Astrocyte (in vitro differentiated cells and primary cell): ENCODE measurements at regions not wholly inside any gene's neighbourhood (a gene's known extent, or its start where the extent isn't known, plus 50 kb on each side); places are given as distances from the start of the nearest gene placed in this dataset.
A peak's percentile ranks its signal among the peaks of the same experiment; 100 is the strongest.

Experiments
- DNase-seq: peaks from one replicate; pipeline ENCODE4 v3.0.0-alpha.2; 2010; ENCODE audit warnings: low read depth
- FAIRE-seq: peaks from 2 replicates; lab custom pipeline; 2011; peaks lifted over from hg19 to GRCh38; lab: Jason Lieb, UNC
- H2AFZ ChIP-seq: 2 replicates; pipeline ENCODE4 v1.6.0; 2012; ENCODE audit warnings: low read depth, low read length, inconsistent platforms
- H3K27ac ChIP-seq: 2 replicates; pipeline ENCODE4 v1.5.1; 2011; ENCODE audit warnings: low read depth, low read length, inconsistent platforms
- H3K27me3 ChIP-seq: 2 replicates; pipeline ENCODE4 v1.6.0; 2011; ENCODE audit warnings: low read length, inconsistent platforms; ENCODE audit not compliant: insufficient read depth
- H3K36me3 ChIP-seq: 2 replicates; pipeline ENCODE4 v1.5.1; 2011; ENCODE audit warnings: low read length, inconsistent platforms; ENCODE audit not compliant: insufficient read depth
- H3K4me1 ChIP-seq: 2 replicates; pipeline ENCODE4 v1.5.1; 2011; ENCODE audit warnings: low read length, inconsistent platforms; ENCODE audit not compliant: insufficient read depth
- H3K4me2 ChIP-seq: 2 replicates; pipeline ENCODE4 v1.6.0; 2012; ENCODE audit warnings: low read length, inconsistent platforms
- H3K4me3 ChIP-seq: 2 replicates; pipeline ENCODE4 v1.5.1; 2011; ENCODE audit warnings: low read depth, mild to moderate bottlenecking, low read length, inconsistent platforms; ENCODE audit not compliant: insufficient read depth
- H3K79me2 ChIP-seq: 2 replicates; pipeline ENCODE4 v1.6.0; 2012; ENCODE audit warnings: mild to moderate bottlenecking, low read length, inconsistent platforms; ENCODE audit not compliant: insufficient read depth
- H3K9ac ChIP-seq: 2 replicates; pipeline ENCODE4 v1.6.0; 2012; ENCODE audit warnings: mild to moderate bottlenecking, low read length, inconsistent platforms
- H3K9me3 ChIP-seq: 2 replicates; pipeline ENCODE4 v1.5.1; 2012; ENCODE audit warnings: low read depth, mild to moderate bottlenecking, low read length, inconsistent platforms; ENCODE audit not compliant: insufficient read depth
- H4K20me1 ChIP-seq: 2 replicates; pipeline ENCODE4 v1.6.0; 2012; ENCODE audit warnings: low read length, inconsistent platforms; ENCODE audit not compliant: insufficient read depth
- H3K27ac Mint-ChIP-seq: one replicate; pipeline ENCODE4 v1.8.0; 2021; ENCODE audit warnings: mild to moderate bottlenecking, mixed read lengths; ENCODE audit not compliant: unreplicated experiment
- H3K27me3 Mint-ChIP-seq: one replicate; pipeline ENCODE4 v1.8.0; 2021; ENCODE audit warnings: low read depth, mixed read lengths; ENCODE audit not compliant: unreplicated experiment
- H3K36me3 Mint-ChIP-seq: one replicate; pipeline ENCODE4 v1.8.0; 2021; ENCODE audit warnings: low read depth, mixed read lengths; ENCODE audit not compliant: unreplicated experiment
- H3K4me1 Mint-ChIP-seq: one replicate; pipeline ENCODE4 v1.8.0; 2021; ENCODE audit warnings: low read depth, mixed read lengths; ENCODE audit not compliant: unreplicated experiment
- H3K4me3 Mint-ChIP-seq: one replicate; pipeline ENCODE4 v1.8.0; 2021; ENCODE audit warnings: mild to moderate bottlenecking, moderate library complexity, mixed read lengths; ENCODE audit not compliant: unreplicated experiment
- H3K9me3 Mint-ChIP-seq: one replicate; pipeline ENCODE4 v1.8.0; 2021; ENCODE audit warnings: mild to moderate bottlenecking, mixed read lengths; ENCODE audit not compliant: unreplicated experiment
- EZH2 ChIP-seq: IDR thresholded peaks from 2 replicates; pipeline ENCODE4 v1.6.1; 2012; ENCODE audit warnings: mild to moderate bottlenecking, low read length, inconsistent platforms; ENCODE audit not compliant: insufficient read depth
- TF ChIP-seq, protein P1 (sequence below): IDR thresholded peaks from 2 replicates; pipeline ENCODE4 v1.5.1; 2011; ENCODE audit warnings: low read depth, mild to moderate bottlenecking, inconsistent platforms, low read length, moderate library complexity; ENCODE audit not compliant: insufficient read depth

DNA sequence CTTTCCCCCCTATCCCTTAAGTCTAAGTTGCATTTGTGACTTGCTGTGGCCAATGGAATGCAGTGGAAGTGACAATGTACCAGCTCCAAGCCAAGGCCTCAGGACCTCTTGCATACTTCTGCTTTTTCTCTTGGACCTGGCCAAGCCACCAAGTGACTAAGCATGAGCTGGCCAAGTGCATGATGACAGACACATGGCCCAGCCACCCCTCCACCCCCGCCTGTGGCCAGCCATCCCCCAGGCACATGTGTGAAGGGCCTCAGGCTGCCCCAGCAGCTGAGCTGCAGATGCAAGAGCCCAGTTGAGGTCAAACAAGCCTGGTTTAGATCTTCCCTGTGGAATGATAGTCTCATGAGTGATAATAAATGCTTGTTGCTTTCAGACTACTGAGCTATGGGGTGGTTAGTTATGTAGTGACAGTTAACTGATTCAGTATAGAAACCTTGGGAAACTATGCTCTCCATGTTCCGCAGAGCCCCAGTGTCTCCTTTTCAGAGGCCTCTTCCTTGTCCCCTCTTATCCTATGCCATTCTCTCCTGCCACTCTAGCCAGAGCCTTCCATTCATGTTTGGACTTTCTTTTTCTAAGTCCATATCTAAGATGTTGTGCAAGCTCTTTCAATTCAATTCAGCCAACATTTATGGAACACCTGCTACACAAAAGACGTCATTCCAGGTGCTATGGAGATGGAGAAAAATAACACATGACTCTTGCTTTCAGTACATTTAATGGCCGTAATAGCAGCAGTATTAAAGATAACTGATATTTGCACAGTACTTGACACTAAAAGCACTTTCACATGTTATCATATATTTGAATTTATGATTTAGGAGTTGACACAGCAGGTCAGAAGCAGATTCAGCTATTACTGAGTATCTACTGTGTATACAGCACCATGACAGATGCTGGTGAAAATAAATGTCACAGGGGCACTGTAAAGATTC, 55.5 kb upstream of the LOXL4 start:
- H3K27ac Mint-ChIP-seq, result no peak overlapping the region
- DNase-seq, result peak; percentile 92
- no peak for TF ChIP-seq EZH2
- TF ChIP-seq, protein P1, sequence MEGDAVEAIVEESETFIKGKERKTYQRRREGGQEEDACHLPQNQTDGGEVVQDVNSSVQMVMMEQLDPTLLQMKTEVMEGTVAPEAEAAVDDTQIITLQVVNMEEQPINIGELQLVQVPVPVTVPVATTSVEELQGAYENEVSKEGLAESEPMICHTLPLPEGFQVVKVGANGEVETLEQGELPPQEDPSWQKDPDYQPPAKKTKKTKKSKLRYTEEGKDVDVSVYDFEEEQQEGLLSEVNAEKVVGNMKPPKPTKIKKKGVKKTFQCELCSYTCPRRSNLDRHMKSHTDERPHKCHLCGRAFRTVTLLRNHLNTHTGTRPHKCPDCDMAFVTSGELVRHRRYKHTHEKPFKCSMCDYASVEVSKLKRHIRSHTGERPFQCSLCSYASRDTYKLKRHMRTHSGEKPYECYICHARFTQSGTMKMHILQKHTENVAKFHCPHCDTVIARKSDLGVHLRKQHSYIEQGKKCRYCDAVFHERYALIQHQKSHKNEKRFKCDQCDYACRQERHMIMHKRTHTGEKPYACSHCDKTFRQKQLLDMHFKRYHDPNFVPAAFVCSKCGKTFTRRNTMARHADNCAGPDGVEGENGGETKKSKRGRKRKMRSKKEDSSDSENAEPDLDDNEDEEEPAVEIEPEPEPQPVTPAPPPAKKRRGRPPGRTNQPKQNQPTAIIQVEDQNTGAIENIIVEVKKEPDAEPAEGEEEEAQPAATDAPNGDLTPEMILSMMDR, result no peak
- Histone ChIP-seq H3K4me1 (peaks cover 21% of the 10 kb centered on the region), H3K4me2 (peak overlapping the region; percentile 51), H3K9me3 (peaks cover 2% of the 10 kb centered on the region), H3K4me3 (no peak overlapping the region), H2AFZ (no peak overlapping the region), H3K36me3 (no peaks in the 10 kb centered on the region), H3K27me3 (no peaks in the 10 kb centered on the region), H3K79me2 (no peaks in the 10 kb centered on the region), H3K27ac (peak overlapping the region; percentile 3), H4K20me1 (no peaks in the 10 kb centered on the region), H3K9ac (no peak overlapping the region)
- H3K9me3 Mint-ChIP-seq, result peaks cover 4% of the 10 kb centered on the region
- peaks cover 5% of the 10 kb centered on the region for H3K4me1 Mint-ChIP-seq
- H3K36me3 Mint-ChIP-seq, result no peaks in the 10 kb centered on the region
- peak; percentile 78 for FAIRE-seq
- H3K4me3 Mint-ChIP-seq, result no peak overlapping the region
- H3K27me3 Mint-ChIP-seq, result peaks cover 29% of the 10 kb centered on the region

DNA sequence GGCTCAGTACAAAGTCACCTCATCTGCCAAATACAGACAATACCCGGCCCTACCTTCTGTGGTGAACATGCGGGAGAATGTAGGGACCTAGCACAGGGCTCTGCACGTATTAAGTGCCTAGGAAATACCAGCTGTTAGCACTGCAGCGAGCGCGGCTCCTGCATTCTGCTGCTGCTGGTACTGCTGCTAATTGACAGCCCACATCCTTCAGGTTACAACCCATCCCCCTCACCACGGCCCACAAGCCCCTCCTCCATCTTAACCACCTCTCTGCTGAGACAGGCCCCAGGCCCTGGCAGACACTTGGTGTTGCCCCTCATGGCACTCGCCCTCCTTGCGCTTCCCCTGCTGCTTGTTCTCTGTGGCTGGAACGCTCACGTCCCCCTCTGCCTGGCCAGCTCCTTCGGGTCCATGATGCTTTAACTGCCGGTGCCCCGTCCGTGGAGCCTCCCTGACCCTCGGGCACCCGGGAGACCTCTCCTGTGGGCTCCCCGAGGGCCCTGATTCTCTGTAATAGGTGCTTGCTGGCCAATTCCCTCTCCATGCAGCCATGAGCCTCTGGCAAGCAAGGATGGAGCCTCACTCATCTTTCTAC, 53.3 kb upstream of the LOXL4 start:
- H3K4me1 ChIP-seq, result peaks cover 29% of the 10 kb centered on the region
- no peak overlapping the region for H3K9ac ChIP-seq
- no peaks in the 10 kb centered on the region for H3K27me3 ChIP-seq
- Mint-ChIP-seq H3K27me3 (peaks cover 12% of the 10 kb centered on the region), H3K9me3 (no peaks in the 10 kb centered on the region), H3K4me3 (no peak overlapping the region), H3K27ac (no peak overlapping the region), H3K36me3 (no peaks in the 10 kb centered on the region), H3K4me1 (peaks cover 14% of the 10 kb centered on the region)
- no peaks in the 10 kb centered on the region for H4K20me1 ChIP-seq
- H3K27ac ChIP-seq, result no peak overlapping the region
- H3K36me3 ChIP-seq, result no peaks in the 10 kb centered on the region
- H3K79me2 ChIP-seq, result no peaks in the 10 kb centered on the region
- no peak for TF ChIP-seq EZH2
- TF ChIP-seq, protein P1, result no peak
- no peaks in the 10 kb centered on the region for H3K9me3 ChIP-seq
- no peak for DNase-seq
- no peak overlapping the region for H3K4me2 ChIP-seq
- H2AFZ ChIP-seq, result no peak overlapping the region
- no peak for FAIRE-seq
- H3K4me3 ChIP-seq, result no peak overlapping the region
